NCI-H128 (cell line): ENCODE measurements at regions not wholly inside any gene's neighbourhood (a gene's known extent, or its start where the extent isn't known, plus 50 kb on each side); places are given as distances from the start of the nearest gene placed in this dataset.
"Not testable (repeated sequence)": the region's sequence is repeated elsewhere in the genome, so short reads cannot be mapped to it uniquely, and the experiment has no call there.

ENCODE experiments used
- DNase-seq: peaks from one replicate; lab custom pipeline; 2025; ENCODE audit not compliant: unreplicated experiment; lab: John Stamatoyannopoulos, UW

DNA sequence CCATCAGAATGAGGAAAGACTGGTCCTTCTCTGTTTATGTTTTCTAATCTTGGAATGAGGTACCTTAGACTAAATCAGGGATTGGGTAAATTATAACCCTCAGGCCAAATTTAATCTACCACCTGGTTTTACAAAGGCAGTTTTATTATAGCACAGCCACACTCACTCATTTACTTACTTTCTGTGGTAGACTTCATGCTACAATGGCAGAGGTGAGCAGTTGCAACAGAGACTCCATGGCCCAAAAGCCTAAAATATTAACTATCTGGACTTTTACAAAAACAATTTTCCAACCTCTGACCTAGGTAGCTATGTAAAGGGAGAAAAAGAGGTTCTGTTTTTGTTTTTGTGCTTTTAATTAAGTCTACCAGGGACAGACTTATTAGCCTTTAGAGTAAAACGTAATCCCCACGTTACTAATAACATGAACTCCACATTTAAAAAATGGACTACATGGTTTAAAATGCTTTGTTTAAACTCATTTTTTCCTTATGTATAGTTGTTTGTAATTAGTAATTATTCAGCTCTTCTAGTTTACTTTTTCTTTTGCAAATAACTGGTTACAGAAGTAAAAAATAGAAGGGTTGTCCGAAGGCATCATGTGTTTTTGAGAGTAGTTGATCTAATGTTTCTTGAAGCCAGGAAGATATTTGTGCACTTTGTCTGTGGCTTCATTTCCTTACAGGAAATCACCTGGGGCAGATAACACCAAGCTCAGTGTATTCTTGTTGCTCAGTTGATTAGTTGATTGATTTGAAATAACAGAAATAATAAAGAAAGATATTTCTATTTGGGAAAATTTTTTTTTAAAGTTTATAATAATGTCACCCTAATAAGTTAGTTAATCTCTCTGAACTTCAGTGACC is 57.6 kb upstream of the ATP2B1 start:
- no peak for DNase-seq

DNA sequence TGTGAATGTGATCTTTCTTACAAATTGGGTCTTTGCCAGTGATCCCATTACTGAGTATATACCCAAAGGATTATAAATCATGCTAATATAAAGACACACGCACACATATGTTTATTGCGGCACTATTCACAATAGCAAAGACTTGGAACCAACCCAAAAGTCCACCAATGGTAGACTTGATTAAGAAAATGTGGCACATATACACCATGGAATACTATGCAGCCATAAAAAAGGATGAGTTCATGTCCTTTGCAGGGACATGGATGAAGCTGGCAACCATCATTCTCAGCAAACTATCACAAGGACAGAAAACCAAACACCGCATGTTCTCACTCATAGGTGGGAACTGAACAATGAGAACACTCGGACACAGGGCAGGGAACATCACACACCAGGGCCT is 55.5 kb upstream of the ATP2B1 start:
- not testable (repeated sequence) for DNase-seq

DNA sequence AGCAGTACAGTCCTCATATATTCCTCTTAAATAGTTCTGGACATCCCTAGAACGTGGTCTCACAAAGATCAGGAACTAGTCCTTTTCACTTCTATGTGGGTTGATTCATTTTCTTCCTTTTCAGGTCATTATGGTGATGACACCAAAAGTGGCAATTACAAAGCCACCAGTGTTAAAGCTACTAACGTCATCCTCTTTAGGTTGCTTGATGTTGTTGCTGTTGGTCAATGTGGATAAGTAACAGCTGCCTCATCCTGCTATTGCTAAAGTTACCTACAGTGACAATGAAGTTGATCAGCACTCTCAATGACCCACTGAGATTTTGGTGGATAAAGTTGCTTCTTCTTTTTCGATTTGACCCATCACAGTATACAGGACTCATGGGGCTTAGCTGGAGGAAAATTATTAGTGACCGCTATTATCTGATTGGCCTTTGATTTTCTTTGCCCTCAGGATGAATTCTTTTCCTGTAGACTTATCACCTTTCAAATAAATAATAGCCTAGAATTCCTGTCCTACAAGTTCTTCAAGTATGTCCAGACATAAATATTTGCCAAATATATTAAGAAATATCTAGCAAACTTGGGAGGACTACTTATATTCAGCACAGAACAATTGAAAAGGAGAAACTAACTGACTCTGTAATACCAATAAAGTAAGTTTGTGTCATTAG is 54.0 kb upstream of the ATP2B1 start:
- no peak for DNase-seq

DNA sequence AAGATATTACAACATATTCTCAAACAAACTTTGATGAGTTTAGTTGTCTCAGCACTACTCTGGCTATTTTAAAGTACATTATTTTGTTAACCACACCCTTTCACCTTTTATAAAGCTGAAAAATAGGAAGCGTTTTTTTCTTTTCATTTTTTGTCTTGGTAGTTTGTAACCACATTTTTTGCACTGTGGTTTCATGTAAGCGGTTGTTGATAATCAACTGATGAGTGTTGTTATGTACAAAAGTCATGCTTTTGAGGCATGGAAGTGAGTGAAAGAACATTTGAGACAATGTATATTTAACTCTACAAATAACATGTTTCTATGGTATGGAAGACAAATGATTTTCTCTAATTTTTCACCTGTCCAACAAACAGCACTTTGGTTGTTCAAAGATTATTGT is 52.1 kb upstream of the ATP2B1 start:
- no peak for DNase-seq
